GM18517 (cell line): ENCODE measurements at regions not wholly inside any gene's neighbourhood (a gene's known extent, or its start where the extent isn't known, plus 50 kb on each side); places are given as distances from the start of the nearest gene placed in this dataset.

Experiments used
- ATAC-seq: cut with Tn5 transposase; IDR thresholded peaks from one replicate; pipeline ENCODE4 v1.9.1; 2021; ENCODE audit warnings: mild to moderate bottlenecking, moderate library complexity; ENCODE audit not compliant: unreplicated experiment

- ATAC-seq = no peak
Measured at GRCh38 chr2:228722311-228722710, 540.8 kb upstream of the SPHKAP start.

GRCh38 chr2:228720895-228721294, 539.4 kb upstream of the SPHKAP start:
- ATAC-seq = no peak

- no peak for ATAC-seq
Measured at GRCh38 chr2:228709788-228710371, 528.4 kb upstream of the SPHKAP start.

- ATAC-seq = no peak
Measured at GRCh38 chr2:228707846-228708245, 526.4 kb upstream of the SPHKAP start.

- ATAC-seq = no peak
Measured at GRCh38 chr2:228705318-228705717, 523.8 kb upstream of the SPHKAP start.

- no peak for ATAC-seq
Measured at GRCh38 chr2:228703152-228703551, 521.7 kb upstream of the SPHKAP start.

- no peak for ATAC-seq
Measured at GRCh38 chr2:228701506-228701905, 520.0 kb upstream of the SPHKAP start.

- ATAC-seq = no peak
Measured at GRCh38 chr2:228700638-228701037, 519.2 kb upstream of the SPHKAP start.

GRCh38 chr2:228699888-228700287, 518.4 kb upstream of the SPHKAP start:
- ATAC-seq = no peak

- ATAC-seq = no peak
Measured at GRCh38 chr2:228699400-228699799, 517.9 kb upstream of the SPHKAP start.

GRCh38 chr2:228698963-228699362, 517.5 kb upstream of the SPHKAP start:
- ATAC-seq = no peak

- no peak for ATAC-seq
Measured at GRCh38 chr2:228697456-228697855, 516.0 kb upstream of the SPHKAP start.

GRCh38 chr2:228690681-228691080, 509.2 kb upstream of the SPHKAP start:
- ATAC-seq = no peak

GRCh38 chr2:228689053-228689452, 507.6 kb upstream of the SPHKAP start:
- no peak for ATAC-seq

- no peak for ATAC-seq
Measured at GRCh38 chr2:228688007-228688645, 506.6 kb upstream of the SPHKAP start.

- ATAC-seq = no peak
Measured at GRCh38 chr2:228681979-228682378, 500.5 kb upstream of the SPHKAP start.

- ATAC-seq = no peak
Measured at GRCh38 chr2:228681426-228681825, 499.9 kb upstream of the SPHKAP start.

GRCh38 chr2:228678110-228678509, 496.6 kb upstream of the SPHKAP start:
- no peak for ATAC-seq

GRCh38 chr2:228675646-228676045, 494.2 kb upstream of the SPHKAP start:
- ATAC-seq = no peak

GRCh38 chr2:228675091-228675490, 493.6 kb upstream of the SPHKAP start:
- no peak for ATAC-seq

- no peak for ATAC-seq
Measured at GRCh38 chr2:228673876-228674554, 492.5 kb upstream of the SPHKAP start.

GRCh38 chr2:228669690-228670089, 488.2 kb upstream of the SPHKAP start:
- ATAC-seq = no peak
